HG03103 (cell line): ENCODE measurements at regions not wholly inside any gene's neighbourhood (a gene's known extent, or its start where the extent isn't known, plus 50 kb on each side); places are given as distances from the start of the nearest gene placed in this dataset.

Experiments
- ATAC-seq: cut with Tn5 transposase; IDR thresholded peaks from one replicate; pipeline ENCODE4 v1.9.1; 2021; ENCODE audit warnings: low read depth; ENCODE audit not compliant: unreplicated experiment

DNA sequence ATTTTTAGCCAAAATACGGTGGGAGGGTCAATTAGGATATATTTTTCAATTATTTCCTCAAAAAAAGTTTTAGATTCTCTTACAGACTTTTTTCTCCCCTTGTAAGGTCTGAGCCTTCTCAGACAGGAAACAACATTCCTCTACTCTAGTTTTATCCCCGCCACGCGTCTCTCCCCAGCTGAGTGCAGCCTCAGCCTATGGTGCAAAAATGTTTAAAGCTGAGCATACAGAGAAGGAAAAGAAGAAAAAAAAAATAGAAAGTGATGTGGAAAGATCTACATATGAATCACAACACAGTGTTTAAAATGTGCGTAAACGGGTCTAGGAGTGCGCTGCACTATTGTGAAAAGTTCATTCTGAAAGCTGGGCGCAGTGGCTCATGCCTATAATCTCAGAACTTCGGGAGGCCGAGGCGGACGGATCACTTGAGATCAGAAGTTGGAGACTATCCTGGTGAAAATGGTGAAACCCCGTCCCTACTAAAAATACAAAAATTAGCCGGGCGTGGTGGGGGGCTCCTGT is 159.0 kb downstream of the TRIM27 start:
- no peak for ATAC-seq

DNA sequence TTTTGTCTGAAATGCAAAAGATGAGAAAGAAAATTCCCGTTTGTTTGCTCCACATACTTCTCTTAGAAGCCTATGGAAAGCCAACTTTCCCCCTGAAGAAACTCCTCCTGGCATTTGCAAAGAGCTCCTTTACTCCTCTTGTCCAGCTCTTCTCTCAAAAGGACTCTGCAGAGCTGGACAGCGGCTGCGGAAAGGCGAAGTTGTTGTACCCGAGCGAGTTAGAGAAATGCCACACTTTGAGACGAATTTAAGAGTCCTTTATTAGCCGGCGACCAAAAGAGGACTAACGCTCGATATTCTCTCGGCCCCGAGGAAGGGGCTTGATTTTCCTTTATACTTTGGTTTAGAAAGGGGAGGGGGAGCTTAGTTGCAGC is 157.8 kb downstream of the TRIM27 start:
- ATAC-seq, result no peak

DNA sequence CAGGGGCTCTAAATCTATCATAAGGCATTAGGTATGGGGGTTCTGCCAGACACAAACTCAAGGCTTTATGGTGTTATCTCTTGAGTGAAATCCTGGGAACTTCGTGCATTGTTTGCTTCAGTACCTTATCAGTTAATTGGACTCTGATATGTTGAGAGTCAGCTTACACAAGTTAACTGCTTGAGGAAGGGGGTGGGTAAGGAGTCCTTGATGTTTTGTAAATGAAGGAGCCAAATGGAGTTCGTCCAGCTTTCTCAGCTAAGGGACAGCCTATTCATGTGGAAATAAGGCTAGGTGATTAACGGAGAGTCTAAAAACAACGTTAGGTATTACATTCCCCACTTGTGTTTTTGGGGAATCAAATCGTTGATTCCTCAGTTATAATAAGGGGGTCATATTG is 157.4 kb downstream of the TRIM27 start:
- ATAC-seq, result no peak

DNA sequence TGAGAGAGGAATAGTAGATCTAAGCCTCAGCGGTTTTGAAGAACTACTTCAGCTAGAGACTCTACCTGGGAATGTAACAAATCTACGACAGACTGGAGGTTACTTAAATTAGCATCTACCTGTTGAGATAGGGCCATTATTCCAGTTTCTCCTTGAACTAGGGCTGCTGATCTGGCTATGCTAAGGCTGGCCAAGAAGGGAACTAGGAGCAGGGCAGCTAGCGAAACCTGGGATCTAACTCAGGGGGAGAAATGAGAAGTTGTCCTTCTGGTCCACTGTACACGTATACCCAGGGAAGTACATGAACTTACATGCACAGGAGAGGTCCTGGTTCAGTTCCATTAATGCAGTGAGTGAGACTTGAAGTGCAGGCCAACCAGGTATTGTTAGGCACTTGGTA is 156.7 kb downstream of the TRIM27 start:
- no peak for ATAC-seq

DNA sequence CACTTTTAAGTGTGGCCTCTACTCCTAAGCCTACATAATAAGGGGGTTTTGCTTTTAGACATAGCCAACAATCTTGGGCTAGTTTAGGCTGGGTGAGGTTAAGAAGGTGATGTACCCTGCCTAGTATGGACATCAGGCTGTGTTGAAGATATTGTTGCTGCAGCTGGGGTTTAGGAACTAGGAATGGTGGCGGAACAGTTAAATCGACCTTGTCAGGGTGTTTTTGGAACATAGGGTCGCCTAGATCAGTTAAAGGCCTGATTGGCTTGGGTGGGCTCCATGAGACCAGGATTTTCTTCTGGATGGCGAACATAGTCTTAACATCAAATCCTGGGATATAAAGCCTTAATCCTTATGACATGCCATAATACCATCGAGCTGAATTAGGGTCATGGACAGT is 156.1 kb downstream of the TRIM27 start:
- ATAC-seq, result no peak

DNA sequence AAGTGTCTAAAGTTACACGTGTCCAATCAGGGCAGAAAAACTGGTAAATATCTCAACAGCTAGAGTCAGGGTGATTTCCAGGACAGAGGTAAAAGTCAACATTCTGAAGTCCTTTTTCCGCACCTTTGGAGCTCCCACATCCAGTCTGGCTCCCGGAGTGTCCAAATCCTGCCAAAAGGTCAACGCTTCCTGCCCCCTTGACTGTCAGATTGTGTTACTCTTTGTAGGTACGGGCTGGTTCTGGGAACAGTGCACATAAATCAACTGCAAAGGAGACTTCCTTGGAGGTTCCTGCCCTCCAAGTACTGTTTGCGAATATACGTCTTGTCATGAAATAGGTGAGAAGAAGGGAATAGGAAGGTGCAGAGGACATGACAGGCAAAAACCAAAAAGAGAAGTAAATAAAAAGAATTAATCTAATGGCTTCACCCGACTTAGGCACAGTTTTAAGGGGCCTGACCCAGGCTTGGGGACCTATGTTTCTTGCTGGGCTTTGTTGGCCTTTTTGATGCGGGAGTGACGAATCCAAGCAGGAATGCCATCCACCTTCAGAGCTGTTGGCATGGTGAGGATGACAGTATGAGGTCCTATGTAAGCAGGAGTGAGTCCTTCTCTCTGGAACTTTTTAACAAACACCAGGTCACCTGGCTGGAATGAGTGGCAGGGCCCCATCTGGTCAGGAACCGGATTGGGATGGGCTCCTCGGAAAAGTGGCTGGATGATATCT is 155.4 kb downstream of the TRIM27 start:
- ATAC-seq, result no peak

DNA sequence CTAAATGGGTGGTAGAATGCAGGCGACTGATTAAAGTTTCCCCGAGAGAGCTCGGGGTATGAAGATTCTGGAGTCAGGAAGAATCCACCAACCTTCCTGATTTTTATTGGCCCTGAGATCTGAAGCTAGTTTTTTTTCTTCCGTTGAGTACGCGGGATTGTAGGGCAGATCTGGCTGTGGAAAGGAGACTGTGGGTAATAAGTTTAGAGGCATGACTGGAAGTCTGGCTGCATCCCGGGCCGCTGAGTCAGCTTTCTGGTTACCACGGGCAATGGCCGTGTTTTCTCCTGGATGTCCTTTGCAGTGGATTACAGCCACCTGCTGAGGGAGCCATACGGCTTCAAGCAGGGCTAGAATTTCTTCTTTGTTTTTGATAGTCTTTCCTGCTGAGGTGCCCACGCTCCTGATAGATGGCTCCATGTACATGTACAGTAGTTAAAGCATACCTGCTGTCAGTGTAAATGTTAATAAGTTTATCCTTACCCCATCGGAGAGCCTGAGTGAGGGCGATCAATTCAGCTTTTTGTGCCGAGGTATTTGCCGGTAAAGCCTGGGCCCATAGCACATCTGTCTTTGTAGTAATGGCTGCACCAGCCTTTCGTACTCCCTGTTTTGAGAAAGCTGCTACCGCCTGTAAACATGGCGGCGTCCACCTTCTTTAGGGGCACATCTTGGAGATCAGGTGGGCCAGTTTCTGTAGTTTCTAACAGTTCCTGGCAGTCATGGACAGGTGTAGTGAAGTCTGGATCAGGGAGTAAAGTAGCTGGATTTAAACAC is 154.0 kb downstream of the TRIM27 start:
- ATAC-seq, result no peak

DNA sequence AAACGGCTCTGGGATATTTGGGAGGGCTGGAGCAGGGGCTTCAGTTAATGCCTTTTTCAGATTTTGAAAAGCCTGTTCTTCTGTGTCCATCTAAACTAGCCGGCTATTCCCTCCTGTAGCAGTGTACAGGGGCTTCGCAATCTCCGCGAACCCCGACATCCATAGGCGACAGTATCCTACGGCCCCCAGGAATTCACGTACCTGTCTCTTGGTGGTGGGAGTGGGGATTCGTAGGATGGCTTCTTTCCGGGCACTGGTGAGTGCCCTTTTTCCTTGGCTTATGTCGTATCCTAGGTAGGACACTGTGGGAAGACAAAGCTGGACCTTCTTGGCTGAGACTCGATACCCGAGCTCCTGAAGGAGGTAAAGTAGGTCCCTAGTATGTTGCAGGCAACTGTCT is 153.1 kb downstream of the TRIM27 start:
- ATAC-seq, result no peak

DNA sequence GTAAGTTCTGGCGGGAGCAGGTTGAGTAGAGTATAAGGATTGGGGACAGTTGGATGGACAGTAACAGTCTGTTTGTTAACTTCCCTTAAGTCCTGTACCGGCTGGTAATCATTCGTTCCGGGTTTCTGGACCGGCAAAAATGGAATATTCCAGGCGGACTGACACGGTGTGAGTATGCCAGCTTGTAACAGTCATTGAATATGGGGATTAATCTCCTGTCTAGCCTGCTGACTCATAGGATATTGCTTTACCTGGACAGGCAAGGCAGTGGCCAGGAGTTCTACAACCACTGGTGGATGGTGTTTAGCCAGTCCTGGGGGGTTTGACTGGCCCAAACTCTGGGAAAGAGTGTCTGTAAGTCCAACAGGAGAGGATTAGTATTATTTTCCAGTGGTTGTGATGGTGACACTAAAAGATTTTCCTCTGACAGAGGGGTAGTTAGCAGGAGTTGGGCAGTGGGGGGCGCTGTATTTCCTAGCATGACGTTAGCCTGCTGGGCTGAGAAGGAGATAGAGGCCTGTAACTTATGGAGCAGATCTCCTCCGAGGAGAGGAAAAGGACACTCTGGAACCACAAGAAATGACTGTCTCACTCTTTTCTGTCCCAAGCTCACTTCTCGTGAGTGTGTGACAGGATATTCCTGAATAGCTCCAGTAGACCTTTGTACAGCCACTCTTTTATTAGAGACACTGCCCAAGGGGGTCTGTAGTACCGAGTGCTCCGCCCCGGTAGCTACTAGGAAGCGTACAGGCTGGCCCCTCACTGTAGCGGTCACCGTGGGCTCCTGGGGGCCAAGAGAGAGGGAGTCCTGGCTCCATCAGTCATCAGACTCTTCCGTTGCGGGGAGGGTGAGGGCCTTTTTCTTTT is 152.2 kb downstream of the TRIM27 start:
- no peak for ATAC-seq

DNA sequence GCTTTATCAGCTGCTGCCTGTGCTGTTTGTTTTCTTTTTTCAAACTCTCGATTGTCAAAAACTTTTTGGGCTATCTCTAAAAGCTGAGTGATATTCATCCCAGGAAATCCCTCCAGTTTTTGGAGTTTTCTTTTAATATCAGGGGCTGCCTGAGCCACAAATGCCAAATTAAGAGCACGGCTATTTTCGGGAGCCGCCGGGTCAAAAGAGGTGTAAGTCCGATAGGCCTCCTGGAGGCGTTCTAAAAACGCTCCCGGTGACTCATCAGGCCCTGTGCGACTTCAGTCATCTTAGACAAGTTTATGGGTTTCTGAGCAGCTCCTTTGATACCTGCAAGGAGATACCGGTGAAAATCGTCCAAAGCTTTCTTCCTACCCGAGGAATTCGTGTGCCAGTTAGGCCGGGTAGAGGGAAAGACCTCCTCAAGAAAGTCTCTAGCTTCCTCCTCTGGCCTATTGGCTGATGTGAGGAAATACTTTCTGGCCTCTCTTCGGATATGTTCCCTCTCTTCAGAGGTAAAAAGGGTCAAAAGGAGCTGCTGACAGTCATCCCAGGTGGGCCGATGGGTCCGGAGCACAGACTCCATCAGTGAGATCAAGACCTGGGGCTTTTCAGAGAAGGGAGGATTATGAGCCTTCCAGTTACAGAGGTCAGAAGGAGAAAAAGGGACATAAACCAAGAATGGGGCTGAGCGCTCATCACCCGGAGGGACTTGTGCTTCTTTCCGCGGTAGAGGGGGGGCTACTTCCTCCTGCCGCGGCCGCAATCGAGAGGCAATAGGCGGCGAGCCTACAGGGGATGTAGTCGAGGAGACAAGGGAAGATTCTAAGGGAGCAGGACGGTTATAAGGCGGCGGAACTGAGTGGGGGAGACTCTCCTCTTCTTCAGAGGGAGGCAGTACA is 151.1 kb downstream of the TRIM27 start:
- no peak for ATAC-seq

DNA sequence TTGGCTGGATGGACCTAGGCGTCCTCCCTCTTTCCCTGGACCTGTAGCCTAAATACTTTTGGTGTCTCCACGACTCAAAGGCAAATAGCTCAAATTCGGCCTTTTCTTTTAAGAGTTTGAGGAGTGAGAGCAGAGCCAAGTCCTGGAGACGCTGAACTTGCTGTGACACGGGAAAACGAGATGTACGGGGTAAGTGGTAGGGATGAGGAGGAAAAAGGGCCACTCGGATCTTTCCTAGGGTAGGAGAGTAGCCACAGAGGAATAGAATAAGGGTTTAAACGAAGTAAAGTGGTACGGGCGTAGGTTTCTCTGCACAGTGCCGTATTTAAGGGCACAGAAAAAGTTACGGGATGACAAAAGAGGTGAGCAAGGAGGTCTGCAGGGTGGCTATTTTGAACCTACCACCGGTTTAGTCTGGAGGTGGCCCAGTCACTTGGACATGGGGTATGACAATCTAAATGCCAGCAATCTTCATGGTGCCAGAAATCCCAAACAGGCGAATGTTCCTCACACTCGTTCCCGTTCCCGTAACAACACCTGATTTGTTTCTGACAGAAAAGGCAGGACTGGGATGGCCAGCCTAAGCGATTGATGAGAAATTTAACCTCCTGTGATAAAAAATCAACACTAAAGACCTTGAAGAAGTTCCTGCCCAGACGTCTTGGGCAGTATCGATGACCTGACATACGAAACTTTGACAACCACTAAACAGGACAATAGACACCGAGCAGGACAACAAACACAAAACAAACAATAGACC is 149.3 kb downstream of the TRIM27 start:
- ATAC-seq, result no peak

DNA sequence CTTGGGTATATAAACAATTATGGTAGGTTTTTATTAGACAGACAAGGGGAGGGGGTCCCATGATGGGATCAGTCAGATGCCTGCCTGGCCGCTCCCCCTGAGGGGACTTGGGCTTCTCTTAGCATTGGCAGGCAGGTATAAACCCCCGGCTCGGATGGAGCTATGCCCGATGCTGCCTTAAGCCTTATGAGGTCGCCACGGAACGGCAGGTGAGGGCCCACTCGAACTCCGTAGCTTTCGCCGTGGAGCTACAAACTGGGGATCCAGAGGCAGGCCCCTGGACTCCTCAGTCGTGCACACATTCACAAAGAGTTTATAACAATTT is 148.8 kb downstream of the TRIM27 start:
- no peak for ATAC-seq

DNA sequence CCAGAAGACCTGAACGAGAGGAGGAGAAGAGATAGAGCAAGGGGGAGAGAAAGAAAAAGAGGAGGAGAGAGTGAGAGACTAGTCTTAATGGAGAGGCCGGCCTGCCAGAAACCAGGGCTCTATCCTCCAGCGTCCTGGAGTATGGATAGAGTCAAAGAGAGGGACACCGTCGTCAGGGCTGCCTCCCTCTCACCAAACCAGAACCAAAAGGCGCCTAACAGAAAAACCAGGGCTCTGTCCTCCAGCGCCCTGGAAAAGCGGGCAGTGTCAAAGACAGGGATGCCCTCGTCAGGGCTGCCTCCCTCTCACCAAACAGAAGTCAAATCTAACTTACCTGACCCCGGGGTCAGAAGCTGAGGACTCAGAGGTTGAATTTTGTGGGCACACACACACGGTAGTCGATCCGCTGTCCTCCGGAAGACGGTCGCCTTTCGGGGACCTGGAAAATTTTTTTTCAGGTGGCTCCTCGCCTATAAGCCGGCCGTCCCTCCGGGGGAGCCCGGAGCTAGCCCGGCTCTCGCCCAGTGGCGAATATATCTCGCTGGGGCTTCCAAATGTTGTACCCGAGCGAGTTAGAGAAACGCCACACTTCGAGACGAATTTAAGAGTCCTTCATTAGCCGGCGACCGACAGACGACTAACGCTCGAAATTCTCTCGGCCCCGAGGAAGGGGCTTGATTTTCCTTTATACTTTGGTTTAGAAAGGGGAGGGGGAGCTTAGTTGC is 148.2 kb downstream of the TRIM27 start:
- ATAC-seq, result no peak

DNA sequence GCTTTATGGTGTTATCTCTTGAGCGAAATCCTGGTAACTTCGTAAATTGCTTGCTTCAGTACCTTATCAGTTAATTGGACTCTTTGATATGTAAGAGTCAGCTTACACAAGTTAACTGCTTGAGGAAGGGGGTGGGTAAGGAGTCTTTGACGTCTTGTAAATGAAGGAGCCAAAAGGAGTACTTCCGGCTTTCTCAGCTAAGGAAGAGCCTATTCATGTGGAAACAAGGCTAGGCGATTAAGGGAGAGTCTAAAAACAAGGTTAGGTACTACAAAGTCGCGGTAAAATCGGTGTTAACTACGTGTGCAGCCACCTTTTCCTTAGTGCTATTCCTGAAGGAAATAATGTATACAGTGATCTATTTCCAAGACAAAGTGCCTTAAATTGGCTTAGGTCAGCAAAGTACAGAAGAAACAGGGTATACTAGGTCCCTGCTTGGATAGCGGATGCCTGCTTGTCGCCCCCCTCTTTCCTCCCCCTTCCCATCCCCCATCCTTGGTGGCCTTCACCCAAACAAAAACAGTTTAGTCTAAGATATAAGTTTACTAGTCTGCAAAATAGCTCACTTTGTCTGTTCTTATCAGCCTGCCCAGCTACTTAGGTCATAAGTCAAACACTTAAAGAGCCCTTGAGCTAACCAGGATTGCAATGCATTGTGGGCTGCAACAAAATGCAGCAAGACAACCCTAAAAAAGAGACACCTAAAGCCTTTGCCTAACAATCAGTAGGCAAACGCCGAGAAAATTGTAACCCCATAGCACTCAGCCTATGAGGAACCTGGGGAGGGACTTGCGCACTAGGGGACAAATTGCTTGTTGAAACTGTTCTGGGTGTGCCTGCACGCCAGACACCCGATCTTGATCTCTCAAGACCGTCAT is 147.3 kb downstream of the TRIM27 start:
- ATAC-seq, result no peak

DNA sequence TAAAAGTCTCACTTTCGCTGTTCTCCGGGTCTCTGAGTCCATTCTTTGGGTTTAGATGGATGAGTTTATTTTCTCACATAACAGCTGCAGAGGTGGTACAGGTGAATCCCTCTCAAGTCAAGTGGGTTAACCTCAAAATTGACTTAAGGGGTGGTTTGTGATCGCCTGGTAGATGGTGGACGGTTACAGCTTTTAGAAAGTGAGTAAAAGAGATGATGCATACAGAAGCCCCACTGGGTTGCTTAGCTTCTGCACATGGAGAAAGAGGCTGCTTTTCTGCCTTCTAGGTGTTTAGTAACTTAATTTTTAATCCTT is 146.7 kb downstream of the TRIM27 start:
- ATAC-seq, result no peak

DNA sequence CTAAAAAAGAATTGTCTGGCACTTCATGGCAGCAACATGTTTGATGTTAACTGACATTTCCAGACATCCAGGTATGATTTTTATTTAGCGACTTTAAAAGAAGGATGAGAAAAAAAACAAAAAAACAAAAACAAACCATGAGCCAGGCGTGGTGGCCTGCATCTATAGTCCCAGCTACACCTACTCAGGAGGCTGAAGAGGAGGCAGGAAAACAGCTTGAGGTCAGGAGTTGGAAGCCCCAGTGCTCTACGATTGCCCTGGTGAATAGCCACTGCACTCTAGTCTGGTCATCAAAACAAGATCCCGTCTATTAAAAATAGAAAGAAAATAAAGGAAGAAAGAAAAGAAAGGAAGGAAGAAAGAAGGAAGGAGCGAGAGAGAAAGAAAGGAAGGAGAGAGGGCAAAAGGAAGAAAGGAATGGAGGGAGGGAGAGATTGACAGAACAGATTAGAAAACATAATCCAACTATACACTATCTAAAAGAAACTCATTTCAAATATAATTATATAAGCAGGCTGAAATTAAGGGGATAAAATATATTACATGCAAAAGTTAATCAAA is 141.6 kb downstream of the TRIM27 start:
- no peak for ATAC-seq

DNA sequence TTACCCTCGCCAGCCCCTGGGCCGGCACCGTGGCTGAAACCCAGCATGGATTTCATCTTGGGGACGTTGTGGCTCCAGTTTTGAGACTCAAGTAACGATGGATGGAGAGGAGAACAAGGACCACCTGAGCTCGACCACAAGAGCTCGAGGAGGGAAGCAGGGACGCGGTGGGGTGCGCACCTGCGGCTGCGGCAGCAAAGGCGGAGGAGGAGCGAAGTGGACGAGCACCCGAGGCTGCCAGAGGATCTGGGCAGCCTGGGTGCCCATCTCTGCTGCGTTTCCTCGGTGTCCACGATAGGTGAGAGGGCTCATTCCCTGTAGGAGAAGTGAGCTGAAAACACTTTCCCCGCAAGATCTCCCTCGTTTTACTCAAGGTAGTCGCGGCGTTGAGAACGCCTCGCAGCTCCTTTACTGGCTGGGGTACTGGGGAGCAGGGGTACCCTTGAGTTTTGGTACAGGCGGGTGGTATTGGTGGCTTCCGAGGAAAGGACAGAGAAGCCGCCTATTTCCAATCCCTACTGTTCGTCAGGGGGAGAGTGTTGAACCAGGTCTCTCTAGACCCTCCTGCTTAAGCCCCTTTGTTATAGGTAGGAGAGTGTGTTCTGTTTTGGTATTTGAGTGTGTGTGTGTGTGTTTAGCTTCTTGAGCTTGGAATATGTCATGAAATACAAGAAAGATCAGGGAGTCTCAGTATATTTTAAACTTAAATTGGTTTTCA is 137.7 kb downstream of the TRIM27 start:
- no peak for ATAC-seq
